ENCODE measurements at regions not wholly inside any gene's neighbourhood (a gene's known extent, or its start where the extent isn't known, plus 50 kb on each side); places are given as distances from the start of the nearest gene placed in this dataset.
"Not testable (repeated sequence)": the region's sequence is repeated elsewhere in the genome, so short reads cannot be mapped to it uniquely, and the experiment has no call there.

DNA sequence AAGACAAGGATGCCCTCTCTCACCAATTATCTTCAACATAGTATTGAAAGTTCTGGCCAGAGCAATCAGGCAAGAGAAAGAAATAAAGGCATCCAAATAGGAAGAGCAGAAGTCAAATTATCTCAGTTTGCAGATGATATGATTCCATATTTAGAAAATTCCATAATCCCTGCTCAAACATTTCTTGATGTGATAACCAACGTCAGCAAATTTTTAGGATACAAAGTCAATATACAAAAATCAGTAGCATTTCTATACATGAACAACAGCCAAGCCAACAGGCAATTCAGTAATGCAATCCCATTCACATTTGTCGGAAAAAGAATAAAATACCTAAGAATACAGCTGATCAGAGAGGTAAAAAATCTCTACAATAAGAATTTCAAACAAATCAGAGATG lies 969.7 kb upstream of the USP15 start:
- DNase-seq (ENCODE audit: low read depth): no peak

DNA sequence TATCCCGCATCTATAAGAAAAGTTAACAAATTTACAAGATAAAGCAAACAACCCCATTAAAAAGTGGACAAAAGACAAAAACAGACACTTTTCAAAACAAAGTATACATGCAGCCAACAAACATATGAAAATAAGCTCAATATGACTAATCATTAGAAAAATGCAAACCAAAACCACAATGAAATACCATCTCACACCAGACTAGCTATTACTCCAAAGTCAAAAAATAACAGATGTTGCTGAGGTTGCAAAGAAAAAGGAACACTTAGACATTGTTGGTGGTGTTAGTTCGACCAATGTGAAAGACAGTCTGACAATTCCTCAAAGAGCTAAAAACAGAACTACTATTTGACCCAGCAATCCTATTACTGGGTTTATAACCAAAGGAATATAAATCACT lies 968.6 kb upstream of the USP15 start:
- no peak for DNase-seq (ENCODE audit: low read depth)

DNA sequence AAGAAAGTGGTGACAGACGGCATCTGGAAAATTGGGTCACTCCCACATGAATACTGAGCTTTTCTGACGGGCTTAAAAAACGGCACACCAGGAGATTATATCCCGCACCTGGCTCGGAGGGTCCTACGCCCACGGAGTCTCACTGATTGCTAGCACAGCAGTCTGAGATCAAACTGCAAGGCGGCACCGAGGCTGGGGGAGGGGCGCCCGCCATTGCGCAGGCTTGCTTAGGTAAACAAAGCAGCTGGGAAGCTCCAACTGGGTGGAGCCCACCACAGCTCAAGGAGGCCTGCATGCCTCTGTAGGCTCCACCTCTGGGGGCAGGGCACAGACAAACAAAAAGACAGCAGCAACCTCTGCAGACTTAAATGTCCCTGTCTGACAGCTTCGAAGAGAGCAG lies 966.2 kb upstream of the USP15 start:
- DNase-seq (ENCODE audit: low read depth): not testable (repeated sequence)

DNA sequence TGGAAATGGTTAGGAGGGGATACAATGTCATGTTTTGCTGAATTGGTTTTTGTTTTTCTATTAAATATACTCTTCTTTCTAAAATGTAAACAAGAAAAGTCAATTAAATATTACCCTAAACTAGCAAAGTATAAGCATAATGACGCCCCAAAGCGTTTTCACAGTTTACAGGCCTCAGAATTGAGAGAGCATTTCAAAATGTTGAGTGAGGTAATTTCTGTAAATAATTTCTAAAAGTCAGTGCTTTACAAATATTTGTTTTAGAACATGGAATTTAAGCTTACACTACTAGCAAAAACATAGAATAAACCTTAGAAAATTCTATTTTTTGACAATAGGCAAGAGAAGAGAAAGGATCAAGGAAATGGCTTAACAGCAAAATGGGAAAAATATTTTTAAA lies 958.4 kb upstream of the USP15 start:
- no peak for DNase-seq (ENCODE audit: low read depth)

DNA sequence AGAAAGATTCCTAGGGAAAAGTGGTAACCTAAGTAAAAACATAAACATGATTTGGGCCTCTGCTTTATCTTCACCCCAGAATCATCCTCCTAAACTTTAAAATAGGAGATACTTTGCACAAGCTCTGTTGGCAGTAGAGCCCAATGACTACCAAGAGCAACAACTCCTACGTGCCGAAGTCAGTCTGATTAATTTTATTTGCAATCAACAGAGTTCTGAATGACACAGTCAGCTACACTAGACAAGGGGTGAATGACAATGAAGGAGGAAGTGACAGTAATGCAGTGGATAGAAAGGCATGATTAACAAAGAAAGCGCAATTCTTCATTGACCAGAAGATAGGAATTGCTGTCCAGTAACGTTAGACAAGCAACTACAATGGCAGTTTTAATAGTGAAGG lies 957.9 kb upstream of the USP15 start:
- DNase-seq (ENCODE audit: low read depth): no peak

DNA sequence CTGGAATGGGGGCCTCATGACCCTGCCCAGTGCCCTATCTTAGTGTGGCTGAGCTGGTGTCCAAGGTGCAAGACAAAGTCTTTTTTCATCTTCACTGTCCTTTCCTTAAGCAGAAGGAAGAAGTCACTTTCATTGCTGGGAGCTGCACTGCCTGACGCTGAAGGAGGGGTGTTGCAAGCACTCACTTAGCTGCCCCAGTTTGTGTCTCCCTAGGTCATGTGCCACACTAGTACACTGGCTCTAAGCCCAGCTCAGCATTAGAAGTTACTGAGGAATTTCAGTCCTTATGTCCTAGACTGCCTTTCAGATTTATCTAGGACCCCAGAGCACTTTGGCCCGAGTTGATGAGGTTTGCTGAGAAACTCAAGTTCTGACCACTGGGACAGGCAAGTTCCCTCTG lies 952.0 kb upstream of the USP15 start:
- DNase-seq (ENCODE audit: low read depth): no peak

DNA sequence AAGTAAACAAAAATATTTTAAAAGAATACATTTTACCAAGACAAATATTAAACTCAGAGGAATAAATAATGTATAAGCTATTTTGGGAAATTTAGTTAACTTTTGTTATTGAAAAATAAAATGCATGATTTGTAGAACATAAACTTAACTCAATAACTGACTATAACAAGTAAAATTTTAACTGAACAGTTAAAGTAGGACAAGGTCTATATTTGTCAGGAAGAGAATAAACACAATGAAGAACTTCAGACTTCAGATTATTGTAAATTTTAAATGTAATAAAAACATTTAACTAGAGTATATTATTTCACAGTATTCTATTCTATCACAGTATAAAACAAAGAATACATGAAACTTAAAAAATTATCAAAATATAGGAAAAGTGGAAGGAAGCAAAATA lies 948.8 kb upstream of the USP15 start:
- no peak for DNase-seq (ENCODE audit: low read depth)

DNA sequence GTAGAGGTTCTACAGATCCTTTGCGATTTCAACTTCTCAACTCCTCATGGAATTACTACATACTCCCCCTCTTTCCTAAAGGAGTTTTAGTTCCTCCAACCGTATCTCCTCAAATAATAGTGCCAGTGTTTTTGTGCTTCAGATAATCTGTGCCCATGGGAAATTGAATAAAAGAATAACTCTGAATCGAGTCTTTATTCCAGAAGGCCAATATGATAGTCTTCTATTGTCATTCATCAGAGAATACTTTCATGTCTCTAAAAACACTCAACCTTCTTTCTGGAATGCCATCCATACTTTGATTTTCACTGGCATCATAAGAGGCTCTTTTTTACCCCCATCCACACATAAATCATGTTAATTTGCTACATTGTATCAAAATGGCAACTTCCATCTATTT lies 911.3 kb upstream of the USP15 start:
- DNase-seq (ENCODE audit: low read depth): no peak

DNA sequence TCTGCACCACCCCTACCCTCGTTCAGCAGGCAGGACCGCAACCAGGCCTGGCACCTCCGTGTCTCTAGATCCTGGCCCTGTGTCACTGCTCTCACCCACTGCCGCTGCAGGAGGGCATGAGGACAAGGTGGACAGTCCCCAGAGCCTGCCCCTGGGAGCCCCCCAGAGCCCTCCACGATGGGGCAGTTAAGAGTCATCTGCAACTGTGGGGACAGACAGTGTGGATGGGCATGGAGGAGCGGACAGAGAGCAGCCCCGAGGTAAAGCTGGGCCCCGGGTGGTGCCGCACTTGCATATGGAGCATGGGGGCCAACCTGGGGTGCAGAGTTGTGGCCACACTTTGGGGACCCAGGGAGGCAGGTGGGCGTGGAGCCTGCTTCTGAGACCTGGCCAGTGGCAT lies 905.1 kb upstream of the USP15 start:
- no peak for DNase-seq (ENCODE audit: low read depth)

DNA sequence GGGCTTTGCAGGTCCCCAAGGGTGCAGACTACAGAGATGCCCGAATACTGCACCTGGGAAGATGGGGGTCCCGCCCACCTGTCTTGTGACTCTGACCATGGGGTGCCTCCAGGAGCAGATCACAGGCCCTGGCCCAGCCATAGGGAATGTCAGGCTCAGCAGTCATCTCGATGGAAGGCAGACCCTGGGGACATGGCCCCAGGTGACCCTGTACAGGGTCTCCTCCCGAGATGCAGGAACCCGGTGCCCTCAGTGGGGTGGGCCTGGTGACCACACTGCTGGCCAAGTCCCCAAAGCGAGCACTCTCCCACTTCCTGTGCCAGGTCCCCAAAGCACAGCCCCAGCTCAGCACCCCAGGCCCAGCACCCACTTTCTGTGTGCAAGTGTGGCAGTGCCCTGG lies 903.7 kb upstream of the USP15 start:
- no peak for DNase-seq (ENCODE audit: low read depth)

DNA sequence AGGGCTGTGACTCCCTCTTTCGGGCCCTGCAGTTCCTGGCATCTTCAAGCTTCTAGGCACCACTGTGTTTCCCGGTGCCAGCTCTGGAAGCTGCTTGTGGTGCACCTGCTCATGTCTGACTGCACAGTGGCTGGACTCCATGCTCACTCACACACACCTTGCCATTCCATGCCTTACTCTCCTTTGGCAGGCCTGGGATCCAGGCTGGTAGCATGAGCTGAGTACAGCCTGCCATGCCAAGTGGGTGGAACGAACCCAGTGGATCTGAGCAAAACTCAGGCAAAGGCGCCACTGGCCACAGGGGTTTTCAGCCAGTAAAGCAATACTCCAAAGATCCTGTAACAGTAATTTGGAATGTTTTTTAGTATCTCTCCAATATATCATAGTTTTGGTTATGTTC lies 902.7 kb upstream of the USP15 start:
- DNase-seq (ENCODE audit: low read depth): no peak

DNA sequence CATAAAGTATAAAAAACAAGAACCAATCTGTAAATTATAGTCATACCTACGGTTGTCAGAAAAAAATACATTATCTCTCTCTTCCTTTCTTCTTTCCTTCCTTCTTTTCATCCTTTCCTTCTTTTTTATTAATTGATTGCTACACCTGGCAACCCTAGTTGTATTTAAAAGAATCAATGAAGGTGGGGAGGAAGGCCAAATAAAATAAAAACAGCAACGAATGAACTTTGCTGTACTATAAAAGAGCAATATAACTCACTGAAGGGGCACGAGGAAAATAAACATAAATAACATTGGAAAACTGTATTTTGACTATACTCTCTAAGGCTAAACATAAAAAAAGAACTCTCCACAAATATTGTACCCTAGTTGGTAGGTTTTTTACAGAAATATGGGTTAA lies 898.2 kb upstream of the USP15 start:
- no peak for DNase-seq (ENCODE audit: low read depth)

DNA sequence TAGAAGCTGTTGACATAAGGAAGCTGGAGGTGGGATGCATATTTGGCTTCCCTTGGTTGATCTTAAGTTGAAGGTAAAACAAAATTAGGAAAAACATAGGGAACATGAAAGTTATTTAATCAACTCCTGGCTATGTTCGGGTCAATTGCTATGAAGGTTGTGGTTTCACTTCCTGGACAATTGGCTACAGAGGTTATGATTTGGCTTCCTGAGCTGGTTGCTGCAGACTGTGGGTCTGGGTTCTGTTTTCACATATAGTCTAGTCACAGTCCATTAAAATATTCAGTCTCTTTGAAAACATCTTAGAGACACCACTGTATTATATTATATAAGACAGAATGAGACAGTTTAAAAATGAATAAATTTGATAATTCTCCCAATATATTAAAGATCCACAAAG lies 895.2 kb upstream of the USP15 start:
- no peak for DNase-seq (ENCODE audit: low read depth)

DNA sequence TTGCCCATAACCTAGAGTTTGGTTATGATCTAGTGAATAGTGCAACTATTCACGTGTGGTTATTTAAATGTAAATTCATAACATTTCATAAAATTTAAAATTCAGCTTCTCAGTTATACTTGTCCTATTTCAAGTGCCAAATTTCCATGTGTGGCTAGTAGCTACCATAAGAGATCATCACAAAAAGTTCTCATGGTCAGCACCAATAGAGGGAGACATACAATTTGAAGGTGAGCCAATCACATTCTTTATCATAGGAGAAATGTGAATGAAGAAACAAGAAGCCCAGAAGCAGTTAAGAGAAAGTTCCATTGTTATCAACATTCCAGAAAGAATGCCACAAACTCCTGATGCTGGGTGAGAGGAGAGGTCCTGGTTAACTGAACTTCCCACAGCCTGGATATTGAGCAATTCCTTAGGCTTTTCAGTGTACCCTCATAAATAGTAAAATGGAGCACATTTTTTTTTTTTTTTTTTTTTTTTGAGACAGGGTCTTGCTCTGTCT lies 892.9 kb upstream of the USP15 start:
- no peak for DNase-seq (ENCODE audit: low read depth)

DNA sequence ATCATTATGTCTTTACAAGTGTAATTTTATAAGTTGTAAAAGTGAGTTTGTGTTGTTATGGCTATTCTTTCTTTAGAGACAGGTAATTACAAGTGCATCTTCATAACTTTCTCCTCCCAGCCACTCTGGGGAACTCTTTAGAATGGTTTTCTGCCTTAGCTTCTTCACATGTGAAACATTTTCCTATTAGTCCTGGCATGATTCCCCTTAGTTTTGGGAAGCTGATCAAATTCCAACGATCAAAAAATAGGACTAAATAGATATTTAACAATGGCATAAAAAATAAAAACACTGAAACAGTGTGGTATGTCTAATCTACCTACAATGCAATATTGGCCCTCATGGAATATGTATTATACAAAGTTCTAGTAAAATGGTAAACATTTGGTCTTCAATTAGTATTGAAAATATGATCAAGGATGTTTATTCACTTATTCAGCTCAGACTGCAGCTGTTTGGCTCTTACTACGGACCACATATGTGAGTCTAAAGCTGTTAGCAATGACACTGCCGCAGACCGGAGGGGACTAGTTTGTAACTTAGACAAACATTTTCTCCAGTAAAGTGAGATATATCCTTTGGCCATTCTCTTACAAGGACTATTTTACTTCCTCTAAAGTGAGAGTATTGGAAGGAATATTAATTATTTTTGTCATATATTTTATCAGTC lies 890.8 kb upstream of the USP15 start:
- DNase-seq (ENCODE audit: low read depth): no peak

DNA sequence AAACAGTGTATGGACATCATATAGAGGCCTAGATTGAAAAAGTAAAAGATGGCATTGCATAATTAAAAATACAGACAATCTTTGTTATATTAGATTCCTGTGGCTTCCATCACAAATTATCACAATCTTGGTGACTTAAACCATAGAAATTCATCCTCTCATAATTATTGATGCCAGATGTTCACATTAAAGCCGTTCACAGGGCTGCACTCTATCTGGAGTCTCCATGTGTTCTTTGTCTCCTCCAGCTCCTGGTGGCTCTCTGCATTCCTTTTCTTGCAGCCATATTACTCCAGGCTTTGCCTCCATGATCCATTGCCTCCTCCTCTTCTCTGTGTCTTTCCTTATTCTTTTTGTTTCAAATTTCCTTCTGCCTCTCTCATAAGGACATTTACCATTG lies 875.7 kb upstream of the USP15 start:
- no peak for DNase-seq (ENCODE audit: low read depth)

DNA sequence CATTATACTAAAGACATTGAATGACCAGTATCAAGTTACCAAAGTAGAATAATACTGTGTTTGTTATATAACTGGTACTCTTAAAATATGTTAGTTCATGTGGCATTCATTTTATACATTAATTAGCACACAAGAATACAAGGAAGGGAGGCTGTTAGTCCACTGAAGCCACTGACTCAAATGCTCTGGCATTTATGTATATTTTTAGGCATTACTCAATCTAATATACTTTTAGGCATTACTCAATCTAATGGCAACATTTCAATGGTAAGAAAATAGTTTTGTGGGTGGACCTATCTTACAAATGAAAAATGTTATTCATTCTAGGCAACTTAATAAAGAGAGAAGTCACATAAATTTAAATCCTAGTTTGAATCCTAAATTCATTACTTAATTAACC lies 874.4 kb upstream of the USP15 start:
- no peak for DNase-seq (ENCODE audit: low read depth)

DNA sequence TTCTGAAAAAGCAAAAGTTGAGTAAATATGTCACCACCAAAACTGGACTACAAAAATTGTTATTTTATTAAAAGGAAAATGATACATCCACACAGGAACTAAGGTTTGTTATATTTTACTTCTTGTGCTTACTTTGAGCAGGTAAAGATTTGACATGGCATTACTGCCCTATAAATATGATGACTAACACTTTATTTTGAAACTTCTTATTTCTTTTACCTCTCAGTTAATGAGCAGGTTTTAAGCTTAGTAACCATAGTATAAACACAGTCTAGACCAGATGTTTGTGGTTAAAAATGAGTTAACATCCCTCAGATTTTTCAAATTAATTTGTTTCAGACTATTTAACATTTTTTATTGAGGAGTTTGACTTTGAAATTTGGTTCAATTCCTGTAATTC lies 862.5 kb upstream of the USP15 start:
- no peak for DNase-seq (ENCODE audit: low read depth)

DNA sequence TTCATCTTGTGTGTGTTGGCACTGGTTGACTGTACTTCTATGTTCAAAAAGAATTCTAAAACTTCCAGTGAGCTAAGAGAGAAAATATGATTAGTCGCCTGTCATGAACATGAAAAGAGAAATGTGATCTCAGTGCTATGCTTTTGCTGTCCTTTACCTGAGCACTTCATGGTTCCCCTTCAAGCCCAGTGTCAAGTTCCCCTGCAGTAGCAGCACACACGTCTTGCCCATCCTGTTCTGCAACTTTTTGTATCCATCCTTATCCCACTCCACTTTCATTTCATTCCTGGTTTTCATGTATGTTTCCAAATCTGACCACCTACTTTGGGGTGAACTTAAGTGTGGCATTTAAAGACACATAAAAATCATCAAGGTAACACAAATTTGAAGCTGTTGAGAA lies 848.0 kb upstream of the USP15 start:
- DNase-seq (ENCODE audit: low read depth): no peak

DNA sequence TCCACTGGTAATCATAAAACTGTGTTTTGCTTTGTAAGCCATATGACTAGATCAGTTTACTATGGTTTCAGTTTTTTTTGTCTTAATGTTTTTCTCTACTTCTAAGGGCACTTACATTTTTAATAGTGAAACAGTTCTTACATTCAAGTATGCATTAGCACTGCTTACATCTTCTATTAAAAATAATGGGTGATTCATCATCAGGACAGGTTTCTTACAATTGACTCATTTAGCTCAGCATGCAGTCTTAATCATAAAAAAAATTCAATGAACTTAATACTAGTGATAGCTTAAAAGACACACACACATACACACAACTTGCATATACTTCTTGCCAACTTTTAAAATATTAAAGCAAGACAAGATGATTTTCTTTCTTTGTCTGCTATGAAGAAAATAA lies 845.7 kb upstream of the USP15 start:
- DNase-seq (ENCODE audit: low read depth): no peak

DNA sequence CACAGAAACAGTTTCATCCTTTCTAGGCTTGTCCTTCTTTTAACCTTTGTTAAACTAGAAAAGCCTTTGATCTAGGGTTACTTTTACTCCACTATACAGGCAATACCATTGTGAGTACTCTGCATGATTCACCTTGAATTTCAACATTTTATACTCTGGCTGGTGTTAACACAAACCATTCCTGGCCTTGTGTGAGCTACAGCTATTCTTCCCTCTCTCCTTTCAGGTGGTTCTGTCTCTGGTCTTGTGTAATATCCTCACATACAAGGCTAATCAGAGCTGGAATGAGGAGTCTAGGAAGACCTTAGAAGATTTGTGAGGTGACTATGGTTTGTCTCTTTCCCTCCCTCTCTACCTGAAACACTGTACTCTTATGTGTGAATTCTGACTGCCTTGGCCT lies 837.4 kb upstream of the USP15 start:
- DNase-seq (ENCODE audit: low read depth): no peak

DNA sequence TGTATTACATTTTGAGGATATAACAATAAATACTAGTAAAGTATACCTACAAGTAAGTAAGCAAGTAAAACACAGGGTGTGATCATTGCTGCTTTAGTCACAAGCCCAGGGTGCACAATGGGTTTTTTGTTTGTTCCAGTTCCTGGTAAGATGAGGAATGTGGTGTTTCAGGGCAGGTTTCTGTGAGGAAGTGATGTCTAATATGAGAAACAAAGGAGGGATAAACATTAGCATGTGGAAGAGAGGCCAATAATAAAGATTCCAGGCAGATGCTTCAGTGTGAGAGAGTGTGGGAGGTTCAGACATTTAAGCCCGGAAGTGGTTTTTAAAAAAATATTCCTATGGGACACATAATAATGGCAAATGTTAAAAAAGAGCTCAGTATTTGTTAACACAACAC lies 808.1 kb upstream of the USP15 start:
- peak; percentile 5 for DNase-seq (ENCODE audit: low read depth)

DNA sequence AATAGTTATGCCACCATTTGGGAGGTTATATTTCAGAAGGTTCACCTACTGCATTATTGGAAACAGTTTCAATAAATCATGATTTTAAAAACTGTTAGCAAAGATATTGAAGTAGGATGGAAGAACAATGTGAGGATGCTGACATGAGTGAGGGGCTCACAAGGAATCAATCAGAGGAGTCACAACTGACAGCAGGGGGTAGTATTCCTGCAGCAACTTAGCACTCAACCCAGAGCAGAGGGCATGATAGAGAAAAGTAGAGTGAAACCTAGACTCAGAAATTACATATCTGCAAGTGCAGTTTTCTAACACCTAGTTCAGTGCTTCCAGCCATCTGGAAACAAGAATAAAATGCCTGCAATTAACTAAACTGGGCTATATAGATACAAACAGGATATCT lies 772.5 kb upstream of the USP15 start:
- DNase-seq (ENCODE audit: low read depth): no peak

All from HS-27A (cell line).